ENCODE measurements at regions not wholly inside any gene's neighbourhood (a gene's known extent, or its start where the extent isn't known, plus 50 kb on each side); places are given as distances from the start of the nearest gene placed in this dataset.

DNA sequence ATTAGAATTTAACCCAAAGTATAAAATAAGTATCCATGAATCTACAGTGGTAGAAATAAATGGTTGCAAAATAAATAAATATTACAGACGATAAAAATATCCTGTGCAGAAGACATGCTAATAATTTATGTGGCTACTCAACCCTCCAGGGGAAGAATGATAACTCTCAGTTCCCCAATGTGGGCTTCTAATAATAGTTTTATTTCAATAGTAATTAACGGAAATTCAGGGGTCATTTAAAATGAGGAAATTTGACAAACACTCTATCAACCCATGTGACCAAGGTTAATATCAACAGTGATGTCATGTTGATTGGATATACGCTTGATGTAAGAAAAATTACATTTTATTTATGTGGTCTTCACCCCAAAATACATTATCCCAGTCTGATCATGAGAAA is 1082.6 kb upstream of the LRRTM3 start:
- H3K27ac Mint-ChIP-seq (ENCODE audit: unreplicated experiment), result no peak overlapping the region

DNA sequence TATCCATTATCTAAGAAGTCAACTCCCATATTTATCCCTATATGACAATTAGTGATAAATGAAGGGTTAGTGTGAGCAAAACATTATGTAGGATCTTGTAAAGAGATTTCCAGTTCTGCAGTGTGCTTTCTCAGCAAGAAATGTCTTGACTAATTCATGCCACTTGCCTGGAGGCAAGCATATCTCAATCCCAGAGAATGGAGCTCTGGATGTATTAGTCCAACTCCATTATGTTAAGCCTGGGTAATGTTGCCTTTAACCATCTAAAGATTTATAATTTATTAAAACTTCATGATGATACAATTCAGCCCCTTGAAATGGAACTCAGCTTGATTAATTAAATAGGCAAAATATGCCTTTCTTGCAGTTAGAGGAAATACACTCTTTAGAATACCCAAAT is 1079.9 kb upstream of the LRRTM3 start:
- TF ChIP-seq, protein P1, sequence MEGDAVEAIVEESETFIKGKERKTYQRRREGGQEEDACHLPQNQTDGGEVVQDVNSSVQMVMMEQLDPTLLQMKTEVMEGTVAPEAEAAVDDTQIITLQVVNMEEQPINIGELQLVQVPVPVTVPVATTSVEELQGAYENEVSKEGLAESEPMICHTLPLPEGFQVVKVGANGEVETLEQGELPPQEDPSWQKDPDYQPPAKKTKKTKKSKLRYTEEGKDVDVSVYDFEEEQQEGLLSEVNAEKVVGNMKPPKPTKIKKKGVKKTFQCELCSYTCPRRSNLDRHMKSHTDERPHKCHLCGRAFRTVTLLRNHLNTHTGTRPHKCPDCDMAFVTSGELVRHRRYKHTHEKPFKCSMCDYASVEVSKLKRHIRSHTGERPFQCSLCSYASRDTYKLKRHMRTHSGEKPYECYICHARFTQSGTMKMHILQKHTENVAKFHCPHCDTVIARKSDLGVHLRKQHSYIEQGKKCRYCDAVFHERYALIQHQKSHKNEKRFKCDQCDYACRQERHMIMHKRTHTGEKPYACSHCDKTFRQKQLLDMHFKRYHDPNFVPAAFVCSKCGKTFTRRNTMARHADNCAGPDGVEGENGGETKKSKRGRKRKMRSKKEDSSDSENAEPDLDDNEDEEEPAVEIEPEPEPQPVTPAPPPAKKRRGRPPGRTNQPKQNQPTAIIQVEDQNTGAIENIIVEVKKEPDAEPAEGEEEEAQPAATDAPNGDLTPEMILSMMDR (IDR thresholded peaks at IDR 0.05), result no peak
- no peaks in the 10 kb centered on the region for H3K4me1 Mint-ChIP-seq (ENCODE audit: low read depth)
- no peak overlapping the region for H3K27ac Mint-ChIP-seq (ENCODE audit: unreplicated experiment)
- no peak overlapping the region for H3K4me3 Mint-ChIP-seq (ENCODE audit: unreplicated experiment)
- H3K27me3 Mint-ChIP-seq (ENCODE audit: low read depth), result peaks cover 2% of the 10 kb centered on the region
- no peak for DNase-seq (ENCODE audit: low spot score)
- H3K36me3 Mint-ChIP-seq (ENCODE audit: low read depth), result peaks cover 1% of the 10 kb centered on the region
- peaks cover 12% of the 10 kb centered on the region for H3K9me3 Mint-ChIP-seq (ENCODE audit: low read depth)

More for the DNA sequence above, 1082.6 kb upstream of the LRRTM3 start:
- H3K9me3 Mint-ChIP-seq (ENCODE audit: low read depth), result no peaks in the 10 kb centered on the region
- TF ChIP-seq, protein P1 (IDR thresholded peaks at IDR 0.05), result no peak
- no peak for DNase-seq (ENCODE audit: low spot score)
- no peak overlapping the region for H3K4me3 Mint-ChIP-seq (ENCODE audit: unreplicated experiment)
- no peaks in the 10 kb centered on the region for H3K27me3 Mint-ChIP-seq (ENCODE audit: low read depth)
- no peaks in the 10 kb centered on the region for H3K4me1 Mint-ChIP-seq (ENCODE audit: low read depth)
- no peaks in the 10 kb centered on the region for H3K36me3 Mint-ChIP-seq (ENCODE audit: low read depth)

DNA sequence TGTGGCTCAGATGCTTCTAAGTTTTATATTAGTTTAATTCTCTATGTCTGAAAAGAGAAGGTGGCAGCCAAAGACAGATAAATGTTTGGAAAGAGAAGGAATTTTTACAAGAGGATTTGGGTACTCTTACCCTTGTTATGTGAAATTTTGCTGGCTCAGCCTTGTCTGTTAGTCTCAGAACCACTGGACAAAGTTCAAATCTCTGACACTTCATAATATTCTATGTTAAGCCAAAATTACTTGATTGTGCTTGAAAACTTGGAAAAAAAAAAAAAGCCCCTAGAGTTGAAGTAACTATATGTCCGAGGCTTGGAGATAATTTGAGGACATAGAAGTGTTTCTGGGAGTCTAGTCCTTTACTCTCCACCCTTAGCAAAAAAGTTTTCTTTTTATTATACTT is 1079.3 kb upstream of the LRRTM3 start:
- TF ChIP-seq, protein P1 (IDR thresholded peaks at IDR 0.05), result no peak
- Mint-ChIP-seq H3K27ac (ENCODE audit: unreplicated experiment) (no peak overlapping the region), H3K9me3 (ENCODE audit: low read depth) (peaks cover 12% of the 10 kb centered on the region), H3K36me3 (ENCODE audit: low read depth) (peaks cover 1% of the 10 kb centered on the region), H3K27me3 (ENCODE audit: low read depth) (peaks cover 2% of the 10 kb centered on the region), H3K4me3 (ENCODE audit: unreplicated experiment) (no peak overlapping the region), H3K4me1 (ENCODE audit: low read depth) (no peaks in the 10 kb centered on the region)
- no peak for DNase-seq (ENCODE audit: low spot score)

DNA sequence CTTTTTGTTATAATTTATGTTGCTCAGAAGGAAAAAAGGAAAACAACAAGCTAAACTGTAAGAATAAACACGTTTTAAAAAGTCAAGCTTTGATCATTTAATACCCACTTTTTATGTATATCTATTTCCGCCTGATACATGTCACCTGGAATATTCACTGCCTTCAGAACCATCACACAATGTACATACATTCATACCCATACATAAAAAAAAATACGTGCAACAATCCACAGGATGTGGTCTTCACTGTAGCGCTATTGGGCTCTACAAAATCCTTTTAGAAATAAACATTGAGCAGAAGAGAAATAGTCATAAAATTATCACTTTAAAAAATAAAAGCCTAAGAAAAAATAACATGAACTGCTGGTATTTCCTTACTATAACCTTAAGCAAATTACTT is 1078.9 kb upstream of the LRRTM3 start:
- H3K36me3 Mint-ChIP-seq (ENCODE audit: low read depth), result peaks cover 1% of the 10 kb centered on the region
- peaks cover 12% of the 10 kb centered on the region for H3K9me3 Mint-ChIP-seq (ENCODE audit: low read depth)
- TF ChIP-seq, protein P1 (IDR thresholded peaks at IDR 0.05), result no peak
- no peak overlapping the region for H3K4me3 Mint-ChIP-seq (ENCODE audit: unreplicated experiment)
- no peak overlapping the region for H3K27ac Mint-ChIP-seq (ENCODE audit: unreplicated experiment)
- DNase-seq (ENCODE audit: low spot score), result no peak
- no peaks in the 10 kb centered on the region for H3K4me1 Mint-ChIP-seq (ENCODE audit: low read depth)
- H3K27me3 Mint-ChIP-seq (ENCODE audit: low read depth), result peaks cover 2% of the 10 kb centered on the region

DNA sequence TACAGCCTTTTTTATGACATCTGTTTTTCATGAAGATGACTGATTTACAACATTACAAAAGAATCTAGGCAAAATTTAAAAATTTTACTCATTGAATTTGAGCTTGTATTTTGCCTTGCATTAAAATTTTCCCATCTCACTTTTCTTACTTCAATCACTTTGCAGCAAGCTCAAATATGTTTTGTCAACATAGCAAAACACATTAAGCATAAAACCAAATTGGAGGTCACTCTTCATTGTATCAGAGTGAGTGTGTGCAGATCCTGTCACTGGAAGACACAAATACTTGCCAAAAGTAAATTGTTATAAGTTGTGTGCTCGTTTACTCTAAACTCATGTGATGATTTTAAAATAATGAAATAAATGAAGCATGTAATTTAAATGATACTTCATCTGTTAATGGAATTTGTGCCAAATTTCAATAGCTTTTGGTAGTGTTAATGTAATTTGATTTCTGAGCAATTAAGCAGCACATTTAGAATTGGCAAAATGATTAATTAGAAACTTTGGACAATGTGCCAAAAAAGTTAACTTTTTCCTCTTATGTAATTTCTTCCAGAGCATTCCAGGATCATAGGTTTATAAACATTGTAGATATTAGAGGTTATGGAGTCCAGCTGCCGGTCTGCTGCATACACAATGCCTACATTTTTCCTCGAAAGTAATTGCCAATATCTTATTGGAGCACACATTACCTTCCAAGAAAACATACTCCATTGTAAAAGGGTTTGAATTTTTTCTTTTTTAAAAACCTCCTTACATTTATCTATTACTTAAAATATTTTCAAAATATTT is 1078.2 kb upstream of the LRRTM3 start:
- no peak overlapping the region for H3K4me3 Mint-ChIP-seq (ENCODE audit: unreplicated experiment)
- peaks cover 2% of the 10 kb centered on the region for H3K27me3 Mint-ChIP-seq (ENCODE audit: low read depth)
- no peaks in the 10 kb centered on the region for H3K4me1 Mint-ChIP-seq (ENCODE audit: low read depth)
- TF ChIP-seq, protein P1 (IDR thresholded peaks at IDR 0.05), result no peak
- no peak for DNase-seq (ENCODE audit: low spot score)
- no peak overlapping the region for H3K27ac Mint-ChIP-seq (ENCODE audit: unreplicated experiment)
- peaks cover 1% of the 10 kb centered on the region for H3K36me3 Mint-ChIP-seq (ENCODE audit: low read depth)
- peaks cover 12% of the 10 kb centered on the region for H3K9me3 Mint-ChIP-seq (ENCODE audit: low read depth)
